ENCODE measurements at regions not wholly inside any gene's neighbourhood (a gene's known extent, or its start where the extent isn't known, plus 50 kb on each side); places are given as distances from the start of the nearest gene placed in this dataset.

DNA sequence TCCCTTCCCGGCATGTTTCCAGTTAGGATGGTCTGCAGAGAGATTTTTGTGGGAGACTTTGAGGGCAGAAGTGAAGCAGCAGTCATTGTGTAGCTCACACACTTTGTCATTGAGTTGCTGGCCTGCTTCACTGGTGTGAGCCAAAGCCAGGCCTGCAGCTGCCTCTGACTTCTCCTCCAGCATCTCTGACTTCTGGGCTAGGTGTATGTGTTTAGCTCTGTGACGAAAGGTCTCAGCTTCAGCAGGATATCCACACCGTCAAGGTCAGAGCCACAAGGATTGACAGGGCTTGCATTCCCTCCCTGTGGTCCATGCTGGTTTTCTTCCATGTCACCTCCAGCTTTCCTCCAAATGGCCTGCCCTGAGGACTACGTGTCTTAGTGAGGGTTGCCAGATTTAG lies 57.1 kb upstream of the OSBPL11 start:
- TF ChIP-seq POLR2A (IDR thresholded peaks at IDR 0.05) (no peak), CTCF (IDR thresholded peaks at IDR 0.05) (no peak), EP300 (IDR thresholded peaks at IDR 0.05) (no peak), POLR2AphosphoS5 (IDR thresholded peaks at IDR 0.05) (no peak)

Data from gastroesophageal sphincter (tissue), 3 donors.